GM18870 (cell line): ENCODE measurements at regions not wholly inside any gene's neighbourhood (a gene's known extent, or its start where the extent isn't known, plus 50 kb on each side); places are given as distances from the start of the nearest gene placed in this dataset.
"Not testable (repeated sequence)": the region's sequence is repeated elsewhere in the genome, so short reads cannot be mapped to it uniquely, and the experiment has no call there.

Experiments used
- ATAC-seq: cut with Tn5 transposase; IDR thresholded peaks from one replicate; pipeline ENCODE4 v1.9.1; 2021; ENCODE audit warnings: moderate library complexity; ENCODE audit not compliant: unreplicated experiment

DNA sequence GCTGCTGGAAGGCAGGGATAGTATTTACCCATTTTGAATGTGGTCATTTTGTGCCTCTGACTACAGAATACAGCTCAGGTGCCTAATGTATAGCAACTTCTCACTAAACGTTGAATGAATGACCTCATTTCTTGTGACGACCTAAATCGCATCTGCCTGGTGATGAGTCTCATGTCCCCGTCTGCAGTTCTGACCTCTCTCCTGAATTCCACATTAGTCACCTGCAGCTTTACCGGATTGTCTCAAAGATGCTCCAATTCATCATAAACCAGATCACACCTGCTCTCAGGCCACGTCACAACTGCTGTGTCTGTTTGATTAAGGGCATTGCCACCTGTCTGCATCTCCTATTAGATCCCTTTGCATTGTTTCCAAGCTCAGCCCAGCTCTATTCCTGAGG is 133.6 kb upstream of the MYT1L start:
- ATAC-seq, result no peak

DNA sequence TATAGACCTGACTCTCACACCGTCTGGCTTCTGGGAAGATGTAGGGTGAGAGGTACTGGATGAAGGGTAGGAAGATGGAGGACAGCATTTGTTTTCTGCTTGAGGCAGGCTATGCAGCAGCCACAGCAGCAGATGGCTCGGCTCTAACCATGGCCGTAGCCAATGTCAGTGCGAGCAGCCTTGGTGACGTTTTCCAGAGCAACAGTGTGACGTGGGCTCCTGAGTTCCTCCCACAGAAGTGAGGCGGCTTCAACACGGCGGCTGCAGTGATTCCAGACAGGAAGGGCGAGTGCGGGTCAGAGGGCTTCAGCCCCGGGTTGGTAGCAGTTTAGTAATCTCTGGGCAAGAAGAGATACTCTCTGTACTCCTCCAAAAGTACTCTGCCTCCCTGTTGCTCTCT is 133.0 kb upstream of the MYT1L start:
- no peak for ATAC-seq

DNA sequence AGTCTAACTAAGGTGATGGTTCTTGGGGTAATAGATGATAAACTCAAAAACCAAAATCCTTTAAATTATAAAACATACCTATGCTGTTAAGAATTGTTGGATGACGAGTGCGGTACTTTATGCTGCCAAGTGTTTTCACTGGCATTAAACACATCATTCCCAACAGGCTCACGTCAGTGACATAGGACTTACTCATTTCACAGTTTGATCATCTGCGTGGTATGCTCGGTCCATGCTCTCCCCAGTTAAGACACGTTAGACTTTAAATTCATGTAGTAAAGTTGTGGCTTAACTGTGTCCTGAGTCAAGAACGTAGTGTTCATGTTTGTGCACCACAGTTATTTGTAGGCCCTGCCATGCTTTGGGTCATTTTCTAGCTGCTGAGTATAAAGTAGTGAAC is 125.6 kb upstream of the MYT1L start:
- ATAC-seq, result no peak

DNA sequence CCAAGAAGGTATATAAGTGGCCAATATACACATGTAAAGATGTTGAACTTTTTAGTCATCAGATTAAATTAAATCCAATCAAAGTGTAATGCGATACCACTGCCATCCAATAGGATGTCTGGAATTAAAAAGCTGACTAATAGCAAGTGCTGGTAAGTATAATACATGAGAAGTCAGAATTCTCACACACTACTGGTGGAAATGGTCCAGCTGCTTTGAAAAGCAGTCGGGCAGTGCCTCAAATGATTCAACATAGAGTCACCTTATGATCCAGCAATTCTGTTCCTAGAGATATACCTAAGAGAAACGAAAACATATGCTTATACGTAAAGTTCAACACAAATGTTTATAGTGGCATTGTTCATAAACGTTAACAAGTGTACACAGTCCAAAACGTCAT is 124.1 kb upstream of the MYT1L start:
- no peak for ATAC-seq

DNA sequence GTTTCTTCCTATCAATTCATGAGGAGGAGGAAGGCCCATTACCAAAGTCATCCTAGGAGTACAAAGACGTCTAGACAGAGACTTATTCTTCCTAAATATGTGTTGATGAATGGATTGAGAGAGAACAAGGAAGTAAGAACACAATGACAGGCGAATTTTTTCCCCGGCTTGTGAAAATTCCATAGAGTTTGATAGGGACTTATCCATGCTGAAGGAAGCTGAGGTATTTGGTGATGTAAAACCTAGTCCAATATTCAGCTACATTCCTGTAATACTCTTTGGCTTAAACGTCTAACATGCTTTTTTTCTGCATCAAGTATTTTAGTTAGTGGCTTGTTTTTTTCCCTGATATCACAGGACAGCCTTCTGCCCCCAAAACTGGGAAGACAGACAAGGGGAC is 121.9 kb upstream of the MYT1L start:
- no peak for ATAC-seq

DNA sequence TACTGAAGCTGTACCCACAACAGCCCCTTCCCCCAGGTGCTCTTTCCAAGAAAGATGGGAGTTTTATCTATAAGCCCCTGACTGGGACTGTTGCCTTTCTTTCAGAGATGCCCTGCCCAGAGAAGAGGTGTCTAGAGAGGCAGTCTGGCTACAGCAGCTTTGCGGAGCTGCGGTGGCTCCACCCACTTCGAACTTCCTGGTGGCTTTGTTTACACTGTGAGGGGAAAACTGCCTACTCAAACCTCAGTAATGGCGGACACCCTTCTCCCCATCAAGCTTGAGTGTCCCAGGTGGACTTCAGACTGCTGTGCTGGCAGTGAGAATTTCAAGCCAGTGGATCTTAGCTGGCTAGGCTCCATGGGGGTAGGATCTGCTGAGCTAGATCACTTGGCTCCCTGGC is 120.2 kb upstream of the MYT1L start:
- not testable (repeated sequence) for ATAC-seq

DNA sequence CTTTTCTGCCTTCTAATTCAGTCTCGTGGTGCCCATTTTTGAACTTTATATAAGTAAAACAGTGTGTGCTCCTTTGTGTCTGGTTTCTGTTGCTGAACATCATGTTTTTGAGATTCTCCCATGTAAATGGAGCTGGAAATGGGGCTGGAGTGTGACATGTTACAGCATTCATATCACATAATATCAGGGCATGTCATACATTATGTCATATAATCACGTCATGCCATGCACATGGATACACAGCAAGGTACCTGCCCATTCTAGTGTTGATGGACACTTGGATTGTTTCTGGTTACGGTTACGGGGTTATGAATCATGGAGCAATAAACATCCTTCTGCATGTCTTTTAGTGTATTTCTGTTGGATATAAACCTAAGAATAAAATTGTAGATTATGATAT is 117.1 kb upstream of the MYT1L start:
- no peak for ATAC-seq

DNA sequence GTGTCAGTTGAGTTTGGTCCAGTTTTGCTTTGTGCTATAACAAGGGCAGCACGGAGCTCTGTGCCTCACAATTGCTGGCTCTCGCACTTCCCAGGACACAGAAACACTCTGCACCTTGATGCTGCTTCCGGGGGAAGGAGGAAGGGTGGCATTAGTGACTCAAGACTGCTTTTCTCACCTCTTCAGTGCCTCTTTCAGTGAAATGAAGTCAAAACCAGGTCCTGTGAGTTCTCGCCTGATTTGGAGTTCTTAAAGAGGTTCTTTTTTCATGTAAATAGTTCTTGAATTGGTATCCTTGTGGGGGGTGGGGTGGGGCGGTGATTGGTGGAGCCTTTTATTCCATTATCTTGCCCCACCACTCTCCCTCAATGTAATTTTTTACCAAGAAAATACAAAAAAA is 91.5 kb upstream of the MYT1L start:
- ATAC-seq, result no peak

DNA sequence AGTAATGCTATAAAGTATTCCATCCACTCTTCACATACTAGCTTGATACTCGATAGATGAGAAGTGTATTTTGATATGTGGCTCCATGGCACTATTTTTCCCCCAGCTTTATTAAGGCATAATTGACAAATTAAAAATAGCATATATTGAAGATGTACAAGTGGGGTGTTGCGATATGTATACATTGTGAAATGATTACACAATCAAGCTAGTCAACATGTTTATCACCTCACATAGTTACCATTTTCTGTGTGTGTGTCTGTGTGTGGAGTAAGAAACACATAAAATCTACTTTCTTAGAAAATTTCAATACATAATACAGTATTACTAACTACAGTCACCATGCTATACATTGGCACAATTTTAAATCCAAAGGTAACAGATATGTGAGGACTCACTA is 82.5 kb upstream of the MYT1L start:
- no peak for ATAC-seq

DNA sequence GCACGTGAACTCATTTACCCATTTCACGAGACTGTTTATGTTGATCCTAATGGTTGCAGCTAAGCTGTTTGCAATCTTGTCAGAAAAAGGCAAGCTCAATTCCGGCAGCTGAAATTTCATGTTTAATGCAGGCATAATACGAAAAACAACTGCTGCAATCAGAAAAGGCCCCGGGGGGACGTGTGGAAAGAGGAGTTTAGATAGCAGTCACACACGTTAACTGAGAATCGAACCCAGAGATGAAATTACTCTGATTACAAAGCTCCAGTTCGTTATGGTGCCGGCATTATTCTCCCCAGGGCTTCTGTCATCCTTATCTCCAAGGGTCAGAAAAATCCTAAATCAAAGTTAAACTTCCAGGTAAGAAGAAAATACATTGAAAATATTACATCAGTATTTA is 79.9 kb upstream of the MYT1L start:
- ATAC-seq, result no peak

DNA sequence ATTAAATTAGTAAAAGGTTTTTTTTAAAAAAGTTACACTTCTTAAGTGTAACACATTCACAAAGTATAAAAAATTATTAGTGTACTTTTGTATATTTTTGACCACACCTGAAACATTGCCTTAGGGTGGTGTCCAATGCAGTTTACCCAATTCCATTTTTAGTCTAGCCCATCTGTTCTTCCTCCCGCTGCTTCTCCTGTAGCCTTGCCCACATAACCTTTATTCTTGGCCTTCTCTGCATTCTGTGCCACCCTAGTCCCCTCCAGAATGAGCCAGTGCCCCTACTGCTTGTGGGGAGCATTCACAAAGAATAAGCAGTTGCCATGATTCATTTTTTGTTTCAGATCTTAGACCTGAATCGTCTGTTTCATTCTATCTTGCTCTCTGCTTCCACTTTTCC is 78.4 kb upstream of the MYT1L start:
- no peak for ATAC-seq

DNA sequence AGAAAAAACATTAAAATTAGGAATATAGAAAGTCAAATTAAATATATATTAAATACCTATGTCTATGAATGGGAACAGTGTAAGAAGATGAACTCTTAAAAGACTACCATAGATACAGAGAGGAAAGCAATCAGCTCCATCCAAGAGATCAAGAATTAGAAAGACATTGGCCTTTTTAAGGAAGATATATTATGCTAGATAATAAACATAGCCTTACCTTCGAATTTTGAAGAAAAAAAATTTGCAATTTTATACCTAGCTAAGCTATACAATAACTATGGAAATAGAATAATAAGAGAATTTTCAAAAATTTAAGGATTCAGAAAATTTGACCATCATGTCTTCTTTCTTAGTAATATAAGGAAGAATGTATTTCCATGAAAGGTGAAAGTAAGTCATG is 74.7 kb upstream of the MYT1L start:
- ATAC-seq, result no peak

DNA sequence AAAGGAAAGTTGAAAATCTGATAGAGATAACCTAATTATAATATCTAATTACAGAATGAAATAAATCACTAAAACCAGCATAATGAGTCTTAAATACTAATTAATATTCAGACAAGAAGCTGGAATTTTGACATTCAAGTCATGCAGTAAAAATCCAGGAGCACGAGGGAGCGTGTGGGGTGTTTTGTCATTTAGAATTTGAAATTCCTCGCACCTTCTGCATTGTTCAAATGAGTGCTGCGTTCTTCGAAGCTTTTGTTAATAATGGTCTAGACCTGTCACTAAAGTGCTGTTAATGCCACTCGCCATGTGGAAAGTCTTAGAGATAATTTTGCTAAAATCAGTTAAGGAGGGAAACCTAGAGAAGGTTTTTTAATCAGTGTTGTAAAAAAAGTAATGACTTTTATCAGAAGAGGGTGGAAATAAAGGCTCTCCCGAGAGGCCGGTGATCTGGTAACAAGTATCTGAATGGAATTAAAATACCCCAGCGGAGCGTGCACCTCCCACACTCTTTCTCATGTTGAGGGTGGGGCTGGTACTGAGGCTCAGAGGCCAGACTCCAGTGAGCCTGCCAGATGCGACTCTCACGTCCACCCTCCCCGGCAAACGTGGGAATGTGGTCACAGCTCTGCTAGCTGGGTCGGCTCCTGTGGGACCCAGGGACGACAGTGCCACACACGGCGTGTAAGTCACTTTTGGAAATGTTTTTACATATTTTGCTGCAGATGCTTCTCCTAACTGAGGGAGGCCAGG is 69.4 kb upstream of the MYT1L start:
- no peak for ATAC-seq

DNA sequence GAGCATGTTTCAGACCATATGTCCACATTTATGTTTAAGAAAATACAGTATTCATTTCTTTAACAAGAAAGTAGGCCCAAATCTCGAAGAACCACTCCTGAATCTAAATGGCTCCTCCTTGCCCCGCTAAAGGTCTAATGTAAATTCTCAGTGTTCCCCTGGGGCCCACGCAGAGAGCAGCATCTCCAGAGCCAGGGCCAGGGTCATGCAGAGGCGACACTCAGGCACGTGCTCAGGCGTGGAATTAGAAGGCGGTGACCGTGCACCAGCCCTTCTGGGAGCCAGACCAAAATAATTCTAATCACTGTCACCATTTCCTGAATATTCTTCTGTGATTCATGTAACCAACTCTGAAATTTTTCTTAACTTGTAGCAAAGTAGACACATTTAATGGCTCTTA is 68.3 kb upstream of the MYT1L start:
- ATAC-seq, result no peak

DNA sequence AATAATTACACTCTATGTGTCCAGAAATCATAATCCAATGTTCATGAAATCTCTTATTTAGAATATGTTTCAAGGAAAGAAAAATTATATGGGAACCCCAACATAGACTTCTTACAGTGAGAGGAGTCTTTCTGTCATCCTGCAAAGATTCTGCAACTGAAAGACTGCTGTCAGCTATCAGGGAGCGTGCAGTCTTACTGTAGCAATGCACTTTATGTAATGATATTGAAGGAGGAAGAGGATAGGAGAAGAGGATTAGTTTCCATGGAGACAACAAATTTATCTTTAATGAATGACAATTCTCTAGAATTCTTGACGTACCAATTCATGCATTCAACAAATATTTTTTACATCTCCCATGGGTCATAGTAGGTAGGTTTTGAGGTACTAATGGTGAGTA is 61.3 kb upstream of the MYT1L start:
- ATAC-seq, result no peak

DNA sequence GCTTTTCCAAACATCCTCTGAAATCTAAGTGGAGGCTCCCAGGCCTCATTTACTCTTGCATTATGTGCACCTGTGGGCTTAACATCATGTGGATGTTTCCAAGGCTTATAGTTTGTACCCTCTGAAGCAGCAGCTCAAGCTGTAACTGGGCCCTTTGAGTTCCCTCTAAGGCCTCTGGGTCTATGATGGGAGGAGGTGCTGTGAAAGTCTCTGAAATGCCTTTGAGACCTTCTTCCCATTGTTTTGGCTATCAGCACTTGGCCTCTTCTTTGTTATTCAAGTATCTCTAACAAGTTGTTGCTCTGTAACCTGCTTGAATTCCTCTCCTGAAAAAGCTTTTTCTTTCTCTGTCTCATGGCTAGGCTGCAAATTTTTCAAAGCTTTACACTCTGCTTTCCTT is 58.1 kb upstream of the MYT1L start:
- no peak for ATAC-seq
